Skeletal muscle tissue (tissue), 3 donors: ENCODE measurements at regions not wholly inside any gene's neighbourhood (a gene's known extent, or its start where the extent isn't known, plus 50 kb on each side); places are given as distances from the start of the nearest gene placed in this dataset.

Experiments
- H3K27ac ChIP-seq: one replicate; pipeline ENCODE4 v1.7.0; 2013; ENCODE audit warnings: mild to moderate bottlenecking, low read depth, low read length, inconsistent platforms
- H3K27me3 ChIP-seq, 3 donors: one replicate each; pipeline ENCODE4 v1.7.0; 2013; ENCODE audit warnings: low read length in 3 of 3; ENCODE audit not compliant: control insufficient read depth in 3 of 3, insufficient read depth in 3 of 3
- H3K36me3 ChIP-seq, 3 donors: one replicate each; pipeline ENCODE4 v1.7.0; 2013; ENCODE audit warnings: low read length in 3 of 3; ENCODE audit not compliant: control insufficient read depth in 3 of 3, insufficient read depth in 3 of 3
- H3K4me1 ChIP-seq, 3 donors: one replicate each; pipeline ENCODE4 v1.7.0; 2013; ENCODE audit warnings: low read length in 3 of 3, mild to moderate bottlenecking in 3 of 3; ENCODE audit not compliant: control insufficient read depth in 3 of 3, insufficient read depth in 3 of 3
- H3K4me3 ChIP-seq, 3 donors: one replicate each; pipeline ENCODE4 v1.7.0; 2013; ENCODE audit warnings: low read length in 3 of 3
- H3K9ac ChIP-seq, 3 donors: one replicate each; pipeline ENCODE4 v1.7.0; 2013; ENCODE audit warnings: low read length in 3 of 3, mild to moderate bottlenecking in 3 of 3, moderate library complexity in 2 of 3, low read depth in 1 of 3
- H3K9me3 ChIP-seq, 3 donors: one replicate each; pipeline ENCODE4 v1.7.0; 2013; ENCODE audit warnings: low read length in 3 of 3; ENCODE audit not compliant: control insufficient read depth in 3 of 3
- donor health status: Osteomylitis.

- no peaks in the 10 kb centered on the region for H3K36me3 ChIP-seq
- H3K27me3 ChIP-seq: peaks cover 0 to 3% (median 0%) of the 10 kb centered on the region in 3 donors
- no peak overlapping the region for H3K27ac ChIP-seq
- H3K4me1 ChIP-seq: no peaks in the 10 kb centered on the region
- no peak overlapping the region for H3K9ac ChIP-seq
- no peak overlapping the region for H3K4me3 ChIP-seq
- peaks cover 0 to 4% (median 3%) of the 10 kb centered on the region in 3 donors for H3K9me3 ChIP-seq
Measured at GRCh38 chr7:156318426-156318825, 322.1 kb upstream of the RNF32 start.

GRCh38 chr7:156309016-156309620, 331.5 kb upstream of the RNF32 start:
- no peak overlapping the region for H3K27ac ChIP-seq
- no peak overlapping the region for H3K9ac ChIP-seq
- H3K9me3 ChIP-seq: no peaks in the 10 kb centered on the region
- no peaks in the 10 kb centered on the region for H3K4me1 ChIP-seq
- H3K36me3 ChIP-seq: no peaks in the 10 kb centered on the region
- no peak overlapping the region for H3K4me3 ChIP-seq
- H3K27me3 ChIP-seq: no peaks in the 10 kb centered on the region

- no peaks in the 10 kb centered on the region for H3K9me3 ChIP-seq
- H3K27me3 ChIP-seq: no peaks in the 10 kb centered on the region
- H3K4me3 ChIP-seq: no peak overlapping the region
- no peak overlapping the region for H3K9ac ChIP-seq
- H3K36me3 ChIP-seq: no peaks in the 10 kb centered on the region
- no peak overlapping the region for H3K27ac ChIP-seq
- no peaks in the 10 kb centered on the region for H3K4me1 ChIP-seq
Measured at GRCh38 chr7:156307193-156307592, 333.4 kb upstream of the RNF32 start.

- Histone ChIP-seq H3K9ac (no peak overlapping the region), H3K27ac (no peak overlapping the region), H3K9me3 (no peaks in the 10 kb centered on the region), H3K27me3 (no peaks in the 10 kb centered on the region), H3K4me1 (no peaks in the 10 kb centered on the region), H3K36me3 (no peaks in the 10 kb centered on the region), H3K4me3 (no peak overlapping the region)
Measured at GRCh38 chr7:156305351-156305750, 335.2 kb upstream of the RNF32 start.

- Histone ChIP-seq H3K9ac (no peak overlapping the region), H3K27ac (no peak overlapping the region), H3K36me3 (no peaks in the 10 kb centered on the region), H3K9me3 (no peaks in the 10 kb centered on the region), H3K4me3 (no peak overlapping the region), H3K27me3 (no peaks in the 10 kb centered on the region), H3K4me1 (no peaks in the 10 kb centered on the region)
Measured at GRCh38 chr7:156282816-156283215, 357.8 kb upstream of the RNF32 start.

- Histone ChIP-seq H3K27ac (no peak overlapping the region), H3K9me3 (no peaks in the 10 kb centered on the region)
Measured at GRCh38 chr7:156279635-156280034, 360.9 kb upstream of the RNF32 start.

GRCh38 chr7:156275292-156275691, 365.3 kb upstream of the RNF32 start:
- Histone ChIP-seq H3K9ac (no peak overlapping the region), H3K27ac (no peak overlapping the region)

More at GRCh38 chr7:156279635-156280034, 360.9 kb upstream of the RNF32 start:
- Histone ChIP-seq H3K4me3 (no peak overlapping the region), H3K9ac (no peak overlapping the region), H3K36me3 (no peaks in the 10 kb centered on the region), H3K27me3 (no peaks in the 10 kb centered on the region), H3K4me1 (no peaks in the 10 kb centered on the region)

GRCh38 chr7:156274557-156274956, 366.0 kb upstream of the RNF32 start:
- Histone ChIP-seq H3K9ac (no peak overlapping the region), H3K27ac (no peak overlapping the region), H3K4me1 (no peaks in the 10 kb centered on the region), H3K4me3 (no peak overlapping the region), H3K27me3 (no peaks in the 10 kb centered on the region), H3K9me3 (peaks cover 0 to 3% (median 2%) of the 10 kb centered on the region in 3 donors), H3K36me3 (no peaks in the 10 kb centered on the region)

More at GRCh38 chr7:156275292-156275691, 365.3 kb upstream of the RNF32 start:
- Histone ChIP-seq H3K9me3 (peaks cover 0 to 3% (median 2%) of the 10 kb centered on the region in 3 donors), H3K4me3 (no peak overlapping the region), H3K4me1 (no peaks in the 10 kb centered on the region), H3K36me3 (no peaks in the 10 kb centered on the region), H3K27me3 (no peaks in the 10 kb centered on the region)

GRCh38 chr7:156261581-156261980, 379.0 kb upstream of the RNF32 start:
- Histone ChIP-seq H3K9ac (no peak overlapping the region), H3K4me1 (no peaks in the 10 kb centered on the region), H3K4me3 (no peak overlapping the region), H3K9me3 (peaks cover 0 to 3% (median 0%) of the 10 kb centered on the region in 3 donors), H3K27me3 (no peaks in the 10 kb centered on the region), H3K36me3 (no peaks in the 10 kb centered on the region), H3K27ac (no peak overlapping the region)

- H3K9me3 ChIP-seq: no peaks in the 10 kb centered on the region
- no peaks in the 10 kb centered on the region for H3K27me3 ChIP-seq
- no peak overlapping the region for H3K27ac ChIP-seq
- H3K4me3 ChIP-seq: no peak overlapping the region
- no peaks in the 10 kb centered on the region for H3K4me1 ChIP-seq
- H3K36me3 ChIP-seq: no peaks in the 10 kb centered on the region
- H3K9ac ChIP-seq: no peak overlapping the region
Measured at GRCh38 chr7:156257904-156258303, 382.7 kb upstream of the RNF32 start.
